ENCODE measurements at regions not wholly inside any gene's neighbourhood (a gene's known extent, or its start where the extent isn't known, plus 50 kb on each side); places are given as distances from the start of the nearest gene placed in this dataset.

GRCh38 chr7:69067397-69067796, 530.9 kb upstream of the AUTS2 start:
- TF ChIP-seq POLR2A (IDR thresholded peaks at IDR 0.05): no peak
- TF ChIP-seq CTCF (IDR thresholded peaks at IDR 0.05): peak in 5 of 6 experiments; percentile 15 to 55 (median 33)
